ENCODE measurements at regions not wholly inside any gene's neighbourhood (a gene's known extent, or its start where the extent isn't known, plus 50 kb on each side); places are given as distances from the start of the nearest gene placed in this dataset.
"Not testable (repeated sequence)": the region's sequence is repeated elsewhere in the genome, so short reads cannot be mapped to it uniquely, and the experiment has no call there.

DNA sequence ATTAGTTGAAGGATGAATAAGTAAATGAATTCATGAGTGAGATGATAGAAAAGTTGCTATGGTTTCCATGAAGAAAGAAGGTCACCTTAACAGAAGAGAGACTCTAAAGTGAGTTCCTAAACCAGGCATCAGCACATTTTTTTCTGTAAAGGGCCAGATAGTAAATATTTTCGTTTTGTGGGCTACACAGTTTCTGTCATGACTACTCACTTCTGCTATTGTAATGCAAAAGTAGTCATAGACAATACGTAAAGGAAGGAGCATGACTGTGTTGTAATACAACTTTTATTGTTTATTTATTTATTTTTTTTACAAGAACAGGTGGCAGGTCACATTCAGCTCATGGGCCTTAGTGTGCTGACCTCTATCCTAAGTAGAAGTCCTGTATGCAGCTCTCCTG is 426.1 kb upstream of the DYNLRB2 start:
- no peak for DNase-seq

DNA sequence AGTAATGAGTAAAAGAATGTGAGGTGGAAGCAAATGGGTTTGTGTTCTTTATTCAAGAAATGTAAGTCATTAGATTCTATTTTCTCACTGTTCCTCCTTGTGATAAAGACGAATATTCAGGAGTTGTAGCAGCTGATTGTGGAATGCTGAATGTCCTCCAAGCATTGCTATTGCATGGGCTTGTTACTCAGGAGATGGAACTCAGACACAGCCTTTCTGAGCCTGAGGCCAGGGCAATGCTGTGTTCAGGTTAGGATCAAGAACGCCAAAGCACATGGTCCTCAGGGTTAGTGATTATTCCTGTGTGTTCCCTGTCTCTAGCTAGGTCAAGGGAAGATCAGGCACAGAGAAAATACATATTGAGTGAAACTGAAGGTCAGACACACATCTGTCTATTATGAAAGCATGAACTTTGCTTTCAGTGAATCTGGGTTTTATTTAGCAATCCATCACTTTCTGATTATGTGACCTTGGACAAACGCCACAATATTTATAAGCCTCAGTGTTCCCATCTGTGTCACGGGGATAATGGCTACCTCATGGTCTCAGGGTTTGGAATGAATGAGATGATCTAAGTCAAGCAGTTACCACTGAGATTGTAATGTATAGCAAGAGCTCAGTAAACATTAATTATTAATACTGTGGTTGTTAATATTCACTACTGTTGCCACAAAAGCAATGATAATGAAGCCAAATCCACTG is 426.8 kb upstream of the DYNLRB2 start:
- no peak for DNase-seq

DNA sequence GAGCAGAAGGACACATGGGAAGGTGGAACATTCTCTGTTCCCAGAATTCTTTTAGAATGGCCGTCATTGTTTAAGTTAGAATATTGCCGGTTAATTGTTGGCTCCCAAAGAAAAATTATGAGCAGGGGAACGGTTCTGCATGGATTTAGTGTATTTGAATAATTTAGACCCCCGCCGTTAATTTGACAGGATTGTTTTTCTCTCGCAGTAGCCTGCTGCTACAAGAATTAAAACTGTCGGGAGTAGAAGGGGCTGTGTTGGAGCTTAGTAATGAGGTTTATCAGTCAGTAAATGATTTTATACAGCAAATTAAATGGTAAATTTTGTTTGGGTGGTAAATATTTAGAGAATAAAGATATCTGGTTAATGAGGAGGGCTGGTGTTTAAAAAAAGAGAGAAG is 431.2 kb upstream of the DYNLRB2 start:
- DNase-seq = no peak

DNA sequence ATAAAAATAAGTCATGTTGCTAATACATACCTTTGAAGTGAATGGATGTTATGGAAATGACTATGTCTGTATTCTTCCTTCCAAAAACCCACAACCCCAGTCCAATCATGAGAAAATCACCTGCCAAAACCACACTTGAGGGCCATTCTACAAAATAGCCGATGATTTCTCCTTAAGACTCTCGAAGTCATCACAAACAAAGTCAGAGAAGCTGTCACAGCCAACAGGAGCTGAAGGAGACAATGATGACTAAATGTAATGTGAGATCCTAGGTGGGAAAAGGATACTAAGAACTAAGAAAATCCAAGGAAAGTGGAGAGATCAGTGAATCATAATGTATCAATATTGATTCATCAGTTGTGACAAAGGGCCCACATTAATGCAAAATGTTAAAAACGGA is 432.9 kb upstream of the DYNLRB2 start:
- no peak for DNase-seq

DNA sequence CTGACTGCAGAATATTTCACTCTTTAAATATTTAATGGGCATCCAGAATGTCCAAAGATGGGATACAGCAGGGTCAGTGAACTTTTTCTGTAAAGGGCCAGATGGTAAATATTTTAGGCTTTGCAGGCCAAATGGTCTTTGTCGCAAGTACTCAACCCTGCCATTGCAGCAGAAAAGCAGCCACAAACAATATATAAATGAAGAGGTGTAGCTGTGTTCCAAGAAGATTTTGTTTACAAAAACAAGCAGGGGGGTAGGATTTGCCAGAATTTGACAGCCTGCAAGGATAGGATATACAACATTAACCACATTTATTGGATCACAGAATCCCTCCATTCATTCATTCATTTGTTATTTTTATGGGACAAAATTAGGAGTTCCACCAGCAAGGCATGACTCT is 435.0 kb upstream of the DYNLRB2 start:
- no peak for DNase-seq

DNA sequence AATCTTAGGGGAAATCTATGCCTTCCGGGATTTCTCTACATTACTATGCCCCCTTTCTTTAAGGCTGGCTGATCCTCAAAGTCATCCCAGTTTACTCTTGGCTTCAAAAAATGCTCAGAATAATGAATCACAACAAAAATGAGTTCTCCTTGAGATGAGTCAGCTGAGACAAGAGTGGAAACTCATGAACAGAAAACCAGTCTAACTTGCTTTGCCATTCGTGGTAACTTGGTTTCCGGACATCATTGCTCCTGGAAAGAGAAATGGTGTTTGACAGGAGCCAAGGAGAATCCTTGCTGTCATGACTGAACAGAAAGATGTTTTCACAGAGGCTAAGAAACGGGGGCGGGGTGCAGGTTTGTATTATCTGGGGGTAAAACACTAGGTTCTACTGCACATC is 435.6 kb upstream of the DYNLRB2 start:
- peak; percentile 74 for DNase-seq

DNA sequence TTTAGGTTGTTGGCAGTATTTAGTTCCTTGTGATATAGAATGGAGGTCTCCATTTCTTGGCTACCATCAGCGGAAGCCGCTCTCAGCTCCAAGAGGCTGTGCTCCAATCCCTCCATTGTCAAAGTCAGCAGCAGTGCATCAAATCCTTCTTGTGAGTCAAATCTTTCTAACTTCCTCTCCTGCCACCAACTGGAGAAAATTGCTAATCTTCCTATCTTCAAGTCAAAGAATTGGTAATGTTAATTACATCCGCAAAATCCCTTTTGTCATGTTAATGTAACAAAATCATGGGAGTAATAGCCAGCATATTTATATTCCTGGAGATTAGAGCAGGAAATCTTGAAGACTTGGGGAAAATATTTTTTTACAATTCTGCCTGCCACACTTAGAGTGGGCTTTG is 436.4 kb upstream of the DYNLRB2 start:
- DNase-seq = no peak

DNA sequence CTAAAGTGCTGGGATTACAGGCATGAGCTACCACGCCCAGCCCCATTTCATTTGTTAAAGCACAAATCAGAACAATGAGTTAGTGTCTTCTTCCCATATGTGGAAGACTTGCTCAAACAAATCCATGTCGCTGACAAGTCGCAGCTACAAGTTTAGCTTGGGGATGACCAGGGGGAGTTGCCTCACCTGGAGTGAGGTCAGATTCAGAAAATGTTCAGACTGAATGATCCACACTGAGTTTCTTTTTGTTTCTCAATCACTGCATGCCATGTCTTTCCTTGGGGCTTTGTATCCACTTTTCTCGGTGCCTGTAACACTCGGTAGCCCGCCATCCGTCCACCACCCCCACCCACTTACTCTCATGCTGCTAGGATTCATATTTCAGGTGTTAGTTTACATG is 437.3 kb upstream of the DYNLRB2 start:
- no peak for DNase-seq

DNA sequence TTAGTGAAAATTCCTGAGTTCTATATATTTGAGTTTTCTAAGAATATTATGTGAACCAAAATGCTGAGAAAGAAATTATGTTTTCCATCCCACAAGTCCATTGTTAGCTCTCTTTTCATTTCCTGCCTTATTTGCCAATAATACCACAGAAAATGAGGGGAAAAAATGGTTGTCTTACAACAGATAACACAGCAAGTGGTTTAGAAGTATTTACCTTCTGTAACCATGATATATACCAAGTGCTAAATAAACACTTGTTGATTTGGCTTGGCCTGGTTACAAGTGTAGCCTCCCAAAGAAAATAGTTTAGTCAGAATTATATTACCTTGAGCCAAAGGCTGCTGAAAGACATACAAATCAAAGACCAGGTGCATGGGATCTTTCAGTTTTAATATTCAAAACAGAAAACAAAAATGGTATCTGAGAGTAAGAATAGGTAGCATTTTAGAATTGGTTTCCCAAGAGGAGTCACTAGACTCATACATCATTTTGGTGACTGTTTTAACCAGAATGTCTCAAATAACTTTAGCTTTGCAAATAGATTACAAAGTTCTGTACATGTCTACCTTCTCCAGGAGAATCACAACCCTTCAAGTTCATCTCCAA is 439.8 kb upstream of the DYNLRB2 start:
- DNase-seq = no peak

DNA sequence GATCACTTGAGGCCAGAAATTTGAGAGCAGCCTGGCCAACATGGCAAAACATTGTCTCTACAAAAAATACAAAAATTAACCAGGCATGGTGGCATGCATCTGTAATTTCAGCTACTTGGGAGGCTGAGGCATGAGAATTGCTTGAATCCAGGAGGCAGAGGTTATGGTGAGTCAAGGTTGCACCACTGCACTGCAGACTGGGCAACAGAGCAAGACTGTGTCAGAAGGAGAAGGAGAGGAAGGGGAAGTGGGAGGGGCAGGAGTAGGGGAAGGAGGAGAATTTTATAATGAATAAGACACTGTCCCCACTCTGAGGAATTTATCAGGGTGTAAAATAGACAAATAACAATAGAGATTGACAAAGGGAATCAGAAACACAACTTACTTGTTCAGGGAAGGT is 440.6 kb upstream of the DYNLRB2 start:
- no peak for DNase-seq

DNA sequence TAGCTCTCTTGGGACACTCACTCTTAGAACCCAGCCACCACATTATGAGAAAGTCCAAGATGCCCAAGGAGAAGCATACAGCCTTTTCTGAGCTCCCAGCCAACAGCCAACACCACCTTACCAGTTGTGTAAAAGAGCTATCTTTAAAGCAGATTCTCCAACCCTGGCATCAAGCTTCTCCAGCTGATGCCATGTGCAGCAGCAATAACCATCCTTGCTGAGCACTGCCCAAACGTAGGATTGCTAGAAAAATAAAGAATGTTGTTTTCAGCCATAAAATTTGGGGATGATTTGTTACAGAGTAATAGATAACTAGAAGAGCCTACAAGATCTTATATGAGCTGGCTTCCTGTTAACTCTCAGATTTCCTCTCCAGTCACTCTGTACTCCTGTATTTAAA is 443.7 kb upstream of the DYNLRB2 start:
- no peak for DNase-seq

DNA sequence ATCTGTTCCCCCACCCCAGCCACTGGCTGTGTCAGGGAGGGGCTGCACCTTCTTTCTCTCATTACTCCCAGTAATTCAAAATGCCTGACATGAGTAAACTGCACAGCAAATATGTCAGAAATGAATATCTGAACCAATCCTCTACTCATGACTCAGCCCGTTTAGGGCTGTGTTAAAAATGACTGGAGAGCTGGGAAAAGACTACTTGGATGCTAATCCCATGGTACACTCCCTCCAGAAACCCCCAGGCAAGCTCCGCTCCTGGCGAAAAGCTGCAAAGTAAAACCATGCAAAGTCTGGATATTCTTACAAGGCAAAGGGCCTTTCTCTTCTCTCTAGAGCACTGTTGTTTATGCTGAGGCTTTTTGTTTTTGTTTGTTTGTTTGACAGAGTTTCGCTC is 448.1 kb upstream of the DYNLRB2 start:
- DNase-seq = no peak

DNA sequence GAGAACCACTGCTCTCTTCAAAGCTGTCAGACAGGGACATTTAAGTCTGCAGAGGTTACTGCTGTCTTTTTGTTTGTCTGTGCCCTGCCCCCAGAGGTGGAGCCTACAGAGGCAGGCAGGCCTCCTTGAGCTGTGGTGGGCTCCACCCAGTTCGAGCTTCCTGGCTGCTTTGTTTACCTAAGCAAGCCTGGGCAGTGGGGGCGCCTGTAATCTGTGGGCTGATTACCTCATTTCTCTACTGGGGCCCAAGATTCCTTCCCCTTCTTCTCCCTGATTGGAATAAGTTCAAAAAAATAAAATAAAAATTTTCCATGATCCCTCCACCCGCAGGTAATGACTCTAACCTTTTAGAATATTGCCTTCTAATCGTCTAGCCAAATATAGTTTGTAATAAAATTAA is 449.3 kb upstream of the DYNLRB2 start:
- DNase-seq = not testable (repeated sequence)

DNA sequence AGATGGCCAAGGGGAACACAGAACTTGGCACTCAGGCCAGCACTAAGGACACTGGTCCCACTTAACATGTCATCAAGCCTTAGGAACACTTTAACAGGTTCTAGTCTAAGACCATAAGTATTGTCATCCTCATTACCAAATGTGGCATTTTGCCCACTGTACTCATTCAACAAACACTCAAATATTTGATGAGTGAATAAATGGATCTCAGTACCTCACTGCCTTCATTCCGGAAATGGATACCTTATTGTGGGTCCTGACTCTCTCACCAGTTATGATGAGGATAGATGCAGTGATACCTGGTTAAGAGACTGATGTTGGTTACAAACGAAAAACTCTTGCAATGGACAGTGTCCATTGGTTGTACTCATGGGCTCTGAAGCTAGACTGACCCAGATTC is 455.2 kb upstream of the DYNLRB2 start:
- no peak for DNase-seq

DNA sequence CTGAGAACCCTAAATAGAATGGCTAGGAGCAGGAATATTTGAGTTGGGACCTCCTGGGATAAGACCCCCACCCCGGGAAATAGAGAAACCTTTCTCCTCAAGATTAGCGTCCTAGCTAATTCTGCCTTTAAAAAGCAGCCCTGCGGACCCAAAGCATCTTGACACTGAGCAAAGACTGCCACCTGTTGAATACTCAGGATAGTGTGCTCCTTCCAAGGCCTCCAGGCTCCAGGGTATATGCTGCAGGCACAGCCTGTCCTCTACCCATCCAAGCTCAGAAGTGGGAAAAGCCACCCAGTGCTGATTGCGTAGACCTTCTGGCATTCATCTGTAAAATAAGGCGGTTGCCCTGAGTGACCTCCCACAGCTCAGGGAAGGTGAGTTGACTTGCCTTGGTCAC is 456.2 kb upstream of the DYNLRB2 start:
- peak; percentile 89 for DNase-seq

DNA sequence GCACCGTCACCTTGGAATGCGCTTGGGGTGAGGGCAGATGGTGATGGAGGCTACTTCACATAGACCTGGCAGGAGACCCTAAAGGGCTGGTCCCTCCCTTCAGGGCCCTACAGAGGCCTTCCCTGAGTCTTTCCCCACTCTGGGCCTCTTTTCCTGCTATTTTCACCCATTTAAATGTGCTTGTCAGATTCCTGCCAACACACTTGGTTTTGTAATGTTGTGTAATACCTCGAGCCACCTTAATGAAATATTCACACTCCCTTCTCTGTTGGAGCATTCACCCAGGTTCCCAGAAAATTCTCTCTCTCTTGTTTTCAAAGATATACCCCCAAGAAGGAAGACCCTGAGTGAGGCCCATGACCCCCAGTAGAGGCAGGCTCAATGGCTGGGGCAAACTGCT is 456.6 kb upstream of the DYNLRB2 start:
- no peak for DNase-seq

DNA sequence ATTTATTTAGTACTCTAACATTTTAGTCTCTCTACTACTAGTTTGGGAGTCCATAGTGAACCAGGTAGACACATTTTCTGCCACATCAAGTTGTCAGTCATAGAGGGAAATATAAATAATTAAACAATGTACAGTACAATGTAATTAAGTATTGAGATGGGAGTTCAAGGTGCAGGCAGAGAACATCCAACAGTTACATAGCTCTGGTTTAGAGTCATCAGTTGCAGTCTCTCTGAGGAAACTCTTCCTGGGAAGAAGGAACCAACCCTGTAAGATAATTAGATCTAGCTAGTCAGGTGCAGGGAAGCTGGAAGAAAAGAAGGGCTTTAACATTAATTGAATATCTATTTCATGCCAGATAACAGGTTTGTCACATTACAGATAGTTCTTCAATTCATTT is 457.9 kb upstream of the DYNLRB2 start:
- no peak for DNase-seq

DNA sequence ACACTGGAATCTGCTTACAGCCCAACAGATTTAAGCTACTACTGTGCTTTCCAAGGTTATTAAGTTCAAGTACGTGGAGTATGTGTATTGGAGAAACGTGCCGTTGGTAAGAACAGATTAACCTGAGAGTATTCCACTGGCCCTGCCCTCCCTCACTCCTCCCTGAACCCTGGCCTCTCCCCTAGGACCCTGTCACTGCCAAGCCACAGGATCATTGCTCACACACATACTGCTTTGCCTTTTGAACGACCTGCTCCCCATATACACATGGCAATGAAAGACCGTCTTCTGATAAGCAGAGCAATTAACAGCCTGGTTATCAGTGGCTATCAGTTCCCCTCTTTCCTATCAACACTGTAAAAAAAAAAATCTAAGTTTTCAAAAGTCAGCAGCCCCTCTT is 458.9 kb upstream of the DYNLRB2 start:
- no peak for DNase-seq

DNA sequence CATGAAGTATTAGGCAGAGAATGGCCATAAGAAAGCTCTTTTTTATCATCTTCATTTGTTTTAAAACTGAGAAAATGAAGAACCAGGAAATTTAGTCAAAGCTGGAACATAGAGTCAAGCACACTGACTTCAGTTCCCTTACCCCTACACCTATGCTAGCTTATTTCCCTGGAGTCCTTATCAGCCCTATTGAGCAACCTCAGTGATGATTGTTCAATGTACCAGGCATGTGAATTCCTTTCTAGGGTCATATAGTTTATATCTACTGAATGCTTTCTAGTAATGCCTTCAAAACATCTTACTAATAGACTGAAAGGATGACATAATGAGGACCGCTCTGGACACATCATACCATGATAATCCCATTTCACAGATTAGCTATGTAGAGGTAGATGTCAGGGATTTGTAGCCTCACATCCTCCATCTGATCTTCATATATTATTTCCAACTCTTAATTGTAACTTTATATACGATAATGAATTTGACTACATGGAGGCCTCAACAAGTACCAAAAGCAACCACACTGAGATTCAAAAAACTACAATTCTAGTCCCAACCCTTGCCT is 460.4 kb upstream of the DYNLRB2 start:
- DNase-seq = no peak

DNA sequence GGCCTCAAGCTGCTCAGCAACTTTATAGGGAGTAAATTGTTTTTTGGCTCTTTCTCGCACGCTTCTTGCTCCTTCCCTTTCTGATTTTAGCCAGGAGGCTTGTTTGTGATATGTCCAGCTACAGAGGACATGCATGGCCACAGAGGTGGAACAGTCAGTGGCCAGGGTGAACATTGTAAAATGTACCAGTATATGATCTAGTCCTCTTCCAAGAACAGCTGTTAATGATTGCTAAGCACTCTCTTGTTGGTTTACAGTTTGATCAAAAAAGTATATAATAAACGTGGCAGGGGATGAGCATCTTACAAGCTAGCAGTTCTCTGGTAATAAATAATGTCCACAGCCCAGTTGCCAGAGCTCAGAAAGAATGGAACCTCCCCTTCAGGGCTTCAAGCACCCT is 461.7 kb upstream of the DYNLRB2 start:
- no peak for DNase-seq

DNA sequence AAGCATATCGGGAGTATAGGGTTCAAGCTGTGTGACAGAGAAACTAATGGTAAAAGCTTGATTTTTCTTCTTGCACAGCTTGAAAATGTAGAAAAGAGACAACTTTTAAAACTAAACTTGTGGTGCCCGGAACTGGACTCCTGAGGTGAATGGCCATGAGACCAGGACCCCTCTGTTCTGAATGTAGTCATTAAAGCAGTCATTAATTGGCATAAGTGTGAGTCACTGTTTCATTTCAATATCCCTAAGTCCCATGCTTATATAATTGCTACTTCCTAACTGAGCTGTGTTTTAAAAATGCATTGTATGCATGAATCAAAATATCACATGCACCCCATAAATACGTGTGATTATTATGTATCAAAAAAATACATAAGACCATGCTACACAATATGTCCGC is 463.1 kb upstream of the DYNLRB2 start:
- DNase-seq = no peak

DNA sequence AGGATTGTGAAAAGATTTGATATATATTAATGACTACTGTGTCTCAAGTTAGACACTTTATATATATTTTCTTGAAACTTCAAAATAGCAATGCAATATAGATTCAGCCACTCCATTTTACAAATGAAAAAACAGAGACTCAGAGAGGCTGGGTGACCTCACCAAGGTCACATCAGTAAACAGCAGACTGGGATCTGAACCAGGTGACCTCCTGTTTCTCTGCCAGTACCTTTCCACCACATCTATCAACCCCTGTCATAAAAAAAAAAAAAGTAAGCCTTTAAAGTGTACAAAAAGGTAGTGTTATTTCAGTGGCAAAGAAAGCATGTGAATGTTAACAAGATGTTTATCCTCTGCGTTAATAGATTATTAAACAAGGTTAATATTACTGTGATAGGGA is 466.5 kb upstream of the DYNLRB2 start:
- no peak for DNase-seq

DNA sequence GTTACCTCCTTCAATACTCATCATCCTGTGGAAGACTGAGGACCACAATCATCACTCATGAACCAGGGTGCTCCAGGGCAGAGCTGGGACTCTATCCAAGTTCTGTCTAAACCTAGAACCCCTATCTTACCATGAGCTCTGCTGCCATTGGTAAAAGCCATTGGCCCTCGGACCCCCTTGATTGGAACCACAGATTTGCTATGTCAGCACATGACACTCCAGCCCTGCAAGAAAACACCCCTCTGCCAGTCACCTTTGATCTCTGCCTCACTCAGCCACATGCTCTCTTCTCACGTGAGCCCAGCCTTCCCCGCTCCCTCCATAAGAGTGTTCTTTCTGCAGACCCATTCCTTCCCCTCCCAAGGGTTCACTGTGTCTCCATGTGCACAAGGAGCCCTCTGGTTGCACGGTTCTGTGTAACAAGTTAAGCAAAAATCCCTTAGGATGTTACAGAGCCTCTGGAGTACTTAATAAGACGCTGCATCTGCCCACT is 468.8 kb upstream of the DYNLRB2 start:
- DNase-seq = no peak

DNA sequence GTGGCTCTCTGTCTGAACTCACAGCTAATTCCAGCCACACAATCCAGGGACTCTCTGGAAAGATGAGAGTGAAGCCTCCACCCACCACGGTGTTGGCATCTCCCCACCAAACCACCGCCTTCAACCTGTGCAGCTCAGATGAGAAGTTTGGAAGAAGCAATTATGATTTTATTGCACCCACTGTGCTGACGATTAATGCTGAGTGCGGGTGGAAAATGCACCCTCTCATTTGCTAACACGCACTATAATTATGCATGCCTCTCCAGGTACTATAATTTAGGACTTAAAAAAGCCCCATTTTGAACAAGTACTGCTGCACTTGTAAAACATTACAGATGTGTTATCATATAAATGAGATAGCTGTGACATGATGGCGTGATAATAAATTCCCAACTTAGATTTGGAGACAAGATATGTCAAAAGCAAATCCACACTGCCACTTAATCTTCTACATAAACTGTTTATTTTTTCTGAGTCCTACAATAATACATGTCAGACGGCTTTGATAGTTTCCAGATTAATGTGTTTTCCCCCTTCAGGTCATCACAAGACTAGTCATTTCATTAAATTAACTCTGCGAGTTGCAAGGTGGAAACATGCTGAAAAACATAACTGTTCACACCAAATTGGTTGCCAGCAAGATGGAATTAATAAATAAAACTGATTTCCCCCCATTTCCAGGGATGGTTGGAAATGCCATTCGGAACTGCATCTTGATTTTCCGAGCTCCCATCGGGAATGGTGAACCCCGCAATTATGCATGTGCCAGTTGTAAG is 466.5 kb upstream of the MAF start:
- no peak for DNase-seq

Measured in islet precursor cell (in vitro differentiated cells).